ENCODE measurements at regions not wholly inside any gene's neighbourhood (a gene's known extent, or its start where the extent isn't known, plus 50 kb on each side); places are given as distances from the start of the nearest gene placed in this dataset.

DNA sequence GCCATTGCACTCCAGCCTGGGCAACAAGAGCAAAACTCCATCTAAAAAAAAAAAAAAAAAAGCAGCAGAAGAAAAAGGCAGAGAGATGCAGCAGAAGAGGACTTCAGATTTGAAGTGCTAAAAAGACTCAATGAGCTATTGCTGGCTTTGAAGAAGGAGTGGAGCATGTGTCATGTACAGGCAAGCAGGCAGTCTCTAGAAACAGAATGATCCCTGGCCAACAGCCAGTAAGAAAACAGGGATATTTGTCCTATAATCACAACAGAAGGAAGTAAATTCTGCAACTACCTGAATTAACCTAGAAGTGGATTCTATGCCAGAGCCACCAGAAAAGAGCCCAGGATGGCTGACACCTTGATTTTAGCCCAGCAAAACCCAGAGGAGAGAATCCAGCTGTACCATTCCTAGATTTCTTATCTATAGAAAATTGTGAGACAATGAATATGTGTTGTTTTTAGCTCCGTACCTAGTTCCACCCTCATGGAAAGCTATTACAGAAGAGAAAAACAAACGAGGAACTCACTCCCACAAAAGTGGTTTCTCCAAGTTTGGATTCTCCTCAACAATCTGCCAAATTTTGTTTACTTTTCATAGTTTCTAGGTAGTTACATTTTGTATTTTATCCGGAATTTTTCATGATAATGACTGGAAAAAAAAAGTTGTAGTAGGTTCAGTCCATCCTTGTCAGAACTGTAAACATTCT lies 198.2 kb upstream of the GNAI1 start:
- Histone ChIP-seq H3K27me3 (replicated peaks; ENCODE audit: insufficient read depth) (no peaks in the 10 kb centered on the region), H3K27ac (no peak overlapping the region), H3K4me3 (no peak overlapping the region), H3K9me3 (no peaks in the 10 kb centered on the region), H3K4me1 (ENCODE audit: control insufficient read depth in 1 of 2, low read depth in 2 of 2) (no peaks in the 10 kb centered on the region), H3K36me3 (no peaks in the 10 kb centered on the region)
- ATAC-seq (ENCODE audit: insufficient number of reproducible peaks, low FRiP score, low read depth) (no peak), DNase-seq (ENCODE audit: low spot score) (no peak)
- TF ChIP-seq, protein P1, sequence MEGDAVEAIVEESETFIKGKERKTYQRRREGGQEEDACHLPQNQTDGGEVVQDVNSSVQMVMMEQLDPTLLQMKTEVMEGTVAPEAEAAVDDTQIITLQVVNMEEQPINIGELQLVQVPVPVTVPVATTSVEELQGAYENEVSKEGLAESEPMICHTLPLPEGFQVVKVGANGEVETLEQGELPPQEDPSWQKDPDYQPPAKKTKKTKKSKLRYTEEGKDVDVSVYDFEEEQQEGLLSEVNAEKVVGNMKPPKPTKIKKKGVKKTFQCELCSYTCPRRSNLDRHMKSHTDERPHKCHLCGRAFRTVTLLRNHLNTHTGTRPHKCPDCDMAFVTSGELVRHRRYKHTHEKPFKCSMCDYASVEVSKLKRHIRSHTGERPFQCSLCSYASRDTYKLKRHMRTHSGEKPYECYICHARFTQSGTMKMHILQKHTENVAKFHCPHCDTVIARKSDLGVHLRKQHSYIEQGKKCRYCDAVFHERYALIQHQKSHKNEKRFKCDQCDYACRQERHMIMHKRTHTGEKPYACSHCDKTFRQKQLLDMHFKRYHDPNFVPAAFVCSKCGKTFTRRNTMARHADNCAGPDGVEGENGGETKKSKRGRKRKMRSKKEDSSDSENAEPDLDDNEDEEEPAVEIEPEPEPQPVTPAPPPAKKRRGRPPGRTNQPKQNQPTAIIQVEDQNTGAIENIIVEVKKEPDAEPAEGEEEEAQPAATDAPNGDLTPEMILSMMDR (IDR thresholded peaks at IDR 0.05), result no peak

DNA sequence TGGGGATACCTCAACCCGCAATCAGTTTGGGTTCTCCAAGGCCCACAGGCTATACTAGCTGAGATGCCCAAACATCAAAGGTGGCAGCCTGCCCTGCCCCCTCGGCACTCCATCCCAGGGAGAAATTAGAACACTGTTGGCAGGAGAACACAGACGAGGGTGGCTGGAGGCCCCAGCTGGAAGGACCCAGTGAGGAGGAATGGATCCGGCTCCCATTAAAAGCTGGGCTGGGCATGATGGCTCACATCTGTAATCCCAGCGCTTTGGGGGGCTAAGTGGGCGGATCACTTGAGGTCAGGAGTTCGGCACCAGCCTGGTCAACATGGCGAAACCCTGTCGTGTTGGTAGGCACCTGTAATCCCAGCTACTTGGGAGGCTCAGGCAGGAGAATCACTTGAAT lies 199.9 kb upstream of the GNAI1 start:
- ATAC-seq (ENCODE audit: insufficient number of reproducible peaks, low FRiP score, low read depth), result no peak

DNA sequence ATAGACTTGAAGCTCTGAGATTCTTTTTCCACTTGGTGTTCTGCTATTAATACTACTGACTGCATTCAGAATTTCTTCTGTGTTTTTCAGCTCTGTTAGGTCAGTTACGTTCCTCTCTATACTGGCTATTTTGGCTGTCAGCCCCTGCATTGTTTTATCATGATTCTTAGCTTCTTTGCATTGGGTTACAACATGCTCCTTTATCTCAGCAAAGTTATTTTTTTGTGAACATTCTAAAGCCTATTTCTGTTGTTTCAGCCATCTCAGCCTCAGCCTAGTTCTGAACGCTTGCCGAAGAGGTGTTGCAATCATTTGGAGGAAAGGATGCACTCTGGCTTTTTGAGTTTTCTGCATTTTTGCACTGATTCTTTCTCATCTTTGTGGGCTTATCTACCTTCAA lies 201.5 kb upstream of the GNAI1 start:
- H3K4me1 ChIP-seq (ENCODE audit: control insufficient read depth in 1 of 2, low read depth in 2 of 2), result no peaks in the 10 kb centered on the region
- H3K27ac ChIP-seq, result no peak overlapping the region
- H3K36me3 ChIP-seq, result no peaks in the 10 kb centered on the region
- H3K9me3 ChIP-seq, result no peaks in the 10 kb centered on the region
- no peaks in the 10 kb centered on the region for H3K27me3 ChIP-seq (replicated peaks; ENCODE audit: insufficient read depth)
- ATAC-seq (ENCODE audit: insufficient number of reproducible peaks, low FRiP score, low read depth), result no peak
- H3K4me3 ChIP-seq, result no peak overlapping the region
- TF ChIP-seq, protein P1 (IDR thresholded peaks at IDR 0.05), result no peak
- DNase-seq (ENCODE audit: low spot score), result no peak

More for the DNA sequence above, 199.9 kb upstream of the GNAI1 start:
- no peaks in the 10 kb centered on the region for H3K4me1 ChIP-seq (ENCODE audit: control insufficient read depth in 1 of 2, low read depth in 2 of 2)
- no peak for DNase-seq (ENCODE audit: low spot score)
- TF ChIP-seq, protein P1 (IDR thresholded peaks at IDR 0.05), result no peak
- no peaks in the 10 kb centered on the region for H3K27me3 ChIP-seq (replicated peaks; ENCODE audit: insufficient read depth)
- no peak overlapping the region for H3K27ac ChIP-seq
- H3K36me3 ChIP-seq, result no peaks in the 10 kb centered on the region
- no peak overlapping the region for H3K4me3 ChIP-seq
- no peaks in the 10 kb centered on the region for H3K9me3 ChIP-seq

GRCh38 chr7:79930604-79931003 lies 204.0 kb upstream of the GNAI1 start:
- Histone ChIP-seq H3K4me1 (ENCODE audit: control insufficient read depth in 1 of 2, low read depth in 2 of 2) (no peaks in the 10 kb centered on the region), H3K27ac (no peak overlapping the region), H3K9me3 (no peaks in the 10 kb centered on the region), H3K4me3 (no peak overlapping the region), H3K36me3 (no peaks in the 10 kb centered on the region), H3K27me3 (replicated peaks; ENCODE audit: insufficient read depth) (no peaks in the 10 kb centered on the region)
- DNase-seq (ENCODE audit: low spot score) (no peak), ATAC-seq (ENCODE audit: insufficient number of reproducible peaks, low FRiP score, low read depth) (no peak)
- TF ChIP-seq, protein P1 (IDR thresholded peaks at IDR 0.05), result no peak

DNA sequence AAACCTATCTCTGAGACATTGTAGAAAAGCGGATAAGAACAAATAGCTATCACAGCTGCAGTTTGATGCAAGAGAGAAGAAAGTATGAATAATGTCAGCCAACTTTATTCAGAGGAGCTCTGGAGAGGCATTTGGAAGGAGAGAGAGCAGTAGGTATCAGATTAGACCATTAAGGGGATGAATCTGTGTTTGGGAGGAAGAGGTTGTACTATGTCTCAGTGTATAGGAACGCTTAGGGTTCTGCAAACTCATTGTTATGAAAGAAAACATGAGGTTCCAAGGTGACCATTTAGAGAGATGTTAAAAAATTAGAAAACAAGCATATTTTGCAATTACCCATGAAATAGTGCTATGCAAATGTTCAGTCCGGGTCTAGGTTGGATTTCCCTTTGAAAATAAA lies 207.5 kb upstream of the GNAI1 start:
- H3K4me1 ChIP-seq (ENCODE audit: control insufficient read depth in 1 of 2, low read depth in 2 of 2), result no peaks in the 10 kb centered on the region

More for the DNA sequence above, 207.5 kb upstream of the GNAI1 start:
- Histone ChIP-seq H3K27me3 (replicated peaks; ENCODE audit: insufficient read depth) (no peaks in the 10 kb centered on the region), H3K9me3 (no peaks in the 10 kb centered on the region), H3K4me3 (no peak overlapping the region), H3K27ac (no peak overlapping the region), H3K36me3 (no peaks in the 10 kb centered on the region)
- ATAC-seq (ENCODE audit: insufficient number of reproducible peaks, low FRiP score, low read depth), result no peak
- TF ChIP-seq, protein P1 (IDR thresholded peaks at IDR 0.05), result no peak
- DNase-seq (ENCODE audit: low spot score), result no peak

All from thoracic aorta (tissue), 2 donors.